K562 (cell line): ENCODE measurements at regions not wholly inside any gene's neighbourhood (a gene's known extent, or its start where the extent isn't known, plus 50 kb on each side); places are given as distances from the start of the nearest gene placed in this dataset.

Source experiments
- ATAC-seq: fragments of 200-7000 bp; cut with Tn5 transposase; 3 replicates; pipeline ENCODE4 v1.9.1; 2020; ENCODE audit warnings: moderate library complexity
- BruUV-seq: library from RNA; stranded (reverse); fragments of 400-500 nt; replicated peaks from 2 replicates; lab custom pipeline; 2021; lab: Mats Ljungman, UMichigan
- CTCF ChIA-PET: fragments of 300-600 bp; formaldehyde crosslinking; extraction: SDS; loops from one replicate; lab custom pipeline; 2021; ENCODE audit warnings: low intra/inter-chr PET ratio; lab: Yijun Ruan, JAX
- POLR2A ChIA-PET: fragments of 300-600, 350-650 bp; sonication (Branson Sonifier 250); formaldehyde crosslinking; extraction: SDS; loops from one replicate; lab custom pipeline; 2021; ENCODE audit warnings: antibody characterized with exemption, inconsistent platforms; lab: Yijun Ruan, JAX
- DNase-seq, 4 experiments: peaks; one replicate each; pipeline versions ENCODE4 v3.0.0 to v3.0.0-alpha.2; 2011 to 2018; ENCODE audit warnings: low spot score in 3 of 4, mixed read lengths in 3 of 4; ENCODE audit errors: extremely low read depth in 1 of 4
- FAIRE-seq: peaks from 2 replicates; lab custom pipeline; 2011; peaks lifted over from hg19 to GRCh38; lab: Jason Lieb, UNC
- H2AFZ ChIP-seq: 2 replicates; pipeline ENCODE4 v1.6.0; 2011; ENCODE audit warnings: low read depth, low read length, control low read depth, inconsistent platforms
- H3K27ac ChIP-seq: fragments of 200-600 bp; 3 replicates; pipeline ENCODE4 v1.8.0; 2011; ENCODE audit warnings: low read depth, mild to moderate bottlenecking, control low read depth, inconsistent platforms, low read length, moderate library complexity, mixed read lengths; ENCODE audit errors: extremely low read depth
- H3K27me3 ChIP-seq, 2 experiments: fragments of 300-600 bp in 1 of 2; 2 replicates in 1 of 2; 3 replicates in 1 of 2; pipeline versions ENCODE4 v1.6.0 to v1.8.0; 2011; ENCODE audit warnings: inconsistent platforms in 2 of 2, low read length in 2 of 2, mild to moderate bottlenecking in 1 of 2, mixed read lengths in 1 of 2, moderate library complexity in 1 of 2; ENCODE audit not compliant: control insufficient read depth in 2 of 2, insufficient read depth in 2 of 2
- H3K36me3 ChIP-seq: fragments of 300-600 bp; 3 replicates; pipeline ENCODE4 v1.8.0; 2011; ENCODE audit warnings: mild to moderate bottlenecking, low read length, inconsistent platforms; ENCODE audit not compliant: control insufficient read depth, insufficient read depth
- H3K4me1 ChIP-seq, 2 experiments: fragments of 200-600 bp in 1 of 2; replicated peaks in 1 of 2; 2 replicates in 1 of 2; 3 replicates in 1 of 2; pipeline versions ENCODE4 v1.5.1 to v1.8.0; 2011; ENCODE audit warnings: inconsistent platforms in 2 of 2, low read length in 2 of 2, mild to moderate bottlenecking in 1 of 2, mixed read lengths in 1 of 2, moderate library complexity in 1 of 2; ENCODE audit not compliant: control insufficient read depth in 2 of 2, insufficient read depth in 2 of 2
- H3K4me2 ChIP-seq: 2 replicates; pipeline ENCODE4 v1.6.1; 2011; ENCODE audit warnings: low read length, control low read depth, inconsistent platforms, mixed read lengths; ENCODE audit not compliant: insufficient read depth
- H3K4me3 ChIP-seq: fragments of 200-600 bp; sonication (generic), shearing (Covaris generic); 2 replicates; pipeline ENCODE4 v1.5.1; 2016; ENCODE audit warnings: control low read depth, inconsistent platforms
- H3K79me2 ChIP-seq: fragments of 200-600 bp; 3 replicates; pipeline ENCODE4 v1.8.0; 2011; ENCODE audit warnings: low read length, inconsistent platforms; ENCODE audit not compliant: control insufficient read depth, insufficient read depth
- H3K9ac ChIP-seq, 2 experiments: 2 replicates each; pipeline versions ENCODE4 v1.6.0 to v1.6.1; 2011; ENCODE audit warnings: low read depth in 2 of 2, low read length in 2 of 2, control low read depth in 1 of 2, inconsistent platforms in 1 of 2, mild to moderate bottlenecking in 1 of 2, mixed read lengths in 1 of 2; ENCODE audit not compliant: insufficient read depth in 1 of 2
- H3K9me1 ChIP-seq: one replicate; pipeline ENCODE4 v1.6.0; 2011; ENCODE audit warnings: inconsistent platforms, mild to moderate bottlenecking, low read length, moderate library complexity; ENCODE audit not compliant: control insufficient read depth, insufficient read depth
- H3K9me3 ChIP-seq: replicated peaks from 2 replicates; pipeline ENCODE4 v1.5.1; 2011; ENCODE audit warnings: low read depth, low read length, inconsistent platforms; ENCODE audit not compliant: control insufficient read depth, insufficient read depth
- H4K20me1 ChIP-seq: replicated peaks from 2 replicates; pipeline ENCODE4 v1.6.1; 2011; ENCODE audit warnings: low read length, inconsistent platforms, mixed read lengths; ENCODE audit not compliant: control insufficient read depth, insufficient read depth
- DNMT1 ChIP-seq: fragments of 450-650 bp; IDR thresholded peaks from 2 replicates; pipeline ENCODE4 v1.6.1; 2016; ENCODE audit warnings: antibody characterized with exemption, mild to moderate bottlenecking
- IRF2 ChIP-seq: sonication (generic); formaldehyde crosslinking; IDR thresholded peaks from 2 replicates; pipeline ENCODE4 v1.8.1; 2022; ENCODE audit warnings: mild to moderate bottlenecking, missing genetic modification reagents
- PHB2 ChIP-seq: fragments of 450-650 bp; IDR thresholded peaks from 2 replicates; pipeline ENCODE4 v1.6.1; 2017; ENCODE audit warnings: low read depth
- RAD21 ChIP-seq, 2 experiments: fragments of 250-450 bp in 1 of 2; fragments of 450-650 bp in 1 of 2; sonication (Bioruptor Pico) in 1 of 2; formaldehyde crosslinking in 1 of 2; IDR thresholded peaks in 1 of 2; conservative IDR thresholded peaks in 1 of 2; 2 replicates each; pipeline versions ENCODE4 v1.4.0 to v1.8.0; 2020 to 2022; ENCODE audit warnings: mild to moderate bottlenecking in 2 of 2, moderate library complexity in 1 of 2
- TAF9B ChIP-seq: fragments of 450-650 bp; IDR thresholded peaks from 2 replicates; pipeline ENCODE4 v1.6.1; 2018; ENCODE audit warnings: mild to moderate bottlenecking; ENCODE audit not compliant: partially characterized antibody
- ZBTB12 ChIP-seq: fragments of 250-450 bp; sonication (Bioruptor Pico); IDR thresholded peaks from 2 replicates; pipeline ENCODE4 v1.4.0; 2020
- WGBS: fragments of 100-300 bp; shearing (Covaris generic); methylation state at CpG from one replicate; pipeline ENCODE4 v1.1.6; 2016; ENCODE audit warnings: low coverage, mixed read lengths; ENCODE audit not compliant: insufficient coverage; ENCODE audit errors: missing lambda C conversion rate; 5-methylcytosine and 5-hydroxymethylcytosine counted together
- in situ Hi-C: fragments of 300-500 bp; cut with MboI; formaldehyde crosslinking; loops from 4 replicates; pipeline ENCODE4 v1.15.0; 2018; ENCODE audit warnings: inconsistent platforms, mixed read lengths
- intact Hi-C: fragments of 100-400 bp; cut with micrococcal nuclease; formaldehyde crosslinking; loops from 2 replicates; pipeline ENCODE4 v1.14.2; 2022
- TF ChIP-seq, protein P1 (sequence below): fragments of 250-450 bp; sonication (Bioruptor Pico); IDR thresholded peaks from 2 replicates; pipeline ENCODE4 v1.5.0; 2021

DNA sequence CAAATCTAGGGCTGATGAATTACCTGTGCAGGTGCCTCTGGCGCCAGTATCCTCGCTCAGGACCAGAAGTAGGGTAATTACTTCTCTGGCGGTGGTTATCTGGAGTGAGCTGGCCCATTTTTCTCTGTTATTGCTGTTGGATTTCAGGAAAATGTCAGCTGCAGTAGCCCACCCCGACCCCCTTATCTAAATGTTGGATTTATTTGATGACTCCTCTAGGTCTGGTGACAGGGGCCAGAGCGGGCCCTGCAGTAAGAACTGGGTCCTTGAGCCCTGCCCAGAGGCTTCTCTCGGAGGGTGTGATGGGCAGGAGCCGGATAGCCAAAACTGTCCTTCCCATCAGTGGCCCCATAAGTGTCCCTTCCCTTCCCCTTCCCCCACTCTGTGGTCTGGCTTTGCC is 384.3 kb downstream of the PTPRU start:
- H3K4me3 ChIP-seq = no peak overlapping the region
- DNase-seq = no peak
- H2AFZ ChIP-seq = no peak overlapping the region
- intact Hi-C loops = no loop called here
- H3K9me3 ChIP-seq = no peaks in the 10 kb centered on the region
- H3K79me2 ChIP-seq = no peaks in the 10 kb centered on the region
- TF ChIP-seq ZBTB12 (no peak), RAD21 (CRISPR knock-in tag; conservative IDR thresholded peaks at IDR 0.05 in 1 of 2, IDR thresholded peaks at IDR 0.05 in 1 of 2) (no peak), IRF2 (no peak), PHB2 (no peak), TAF9B (no peak), DNMT1 (no peak)
- TF ChIP-seq, protein P1, sequence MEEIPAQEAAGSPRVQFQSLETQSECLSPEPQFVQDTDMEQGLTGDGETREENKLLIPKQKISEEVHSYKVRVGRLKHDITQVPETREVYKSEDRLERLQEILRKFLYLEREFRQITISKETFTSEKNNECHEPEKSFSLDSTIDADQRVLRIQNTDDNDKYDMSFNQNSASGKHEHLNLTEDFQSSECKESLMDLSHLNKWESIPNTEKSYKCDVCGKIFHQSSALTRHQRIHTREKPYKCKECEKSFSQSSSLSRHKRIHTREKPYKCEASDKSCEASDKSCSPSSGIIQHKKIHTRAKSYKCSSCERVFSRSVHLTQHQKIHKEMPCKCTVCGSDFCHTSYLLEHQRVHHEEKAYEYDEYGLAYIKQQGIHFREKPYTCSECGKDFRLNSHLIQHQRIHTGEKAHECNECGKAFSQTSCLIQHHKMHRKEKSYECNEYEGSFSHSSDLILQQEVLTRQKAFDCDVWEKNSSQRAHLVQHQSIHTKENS (CRISPR knock-in tag) = no peak
- TF ChIP-seq, all 486 proteins: peak for 0
- FAIRE-seq (no peak), ATAC-seq (no peak)
- H3K4me1 ChIP-seq = no peaks in the 10 kb centered on the region
- in situ Hi-C loops = no loop called here
- no peak overlapping the region for H3K27ac ChIP-seq
- no peak overlapping the region for H3K9ac ChIP-seq
- H3K4me2 ChIP-seq = no peak overlapping the region
- H3K9me1 ChIP-seq = no peaks in the 10 kb centered on the region
- ChIA-PET CTCF (no interaction called here), POLR2A (no interaction called here)
- no peaks in the 10 kb centered on the region for H3K36me3 ChIP-seq
- 1% methylated on average over 7 of the region's 7 CpGs for whole genome bisulfite sequencing
- H4K20me1 ChIP-seq = no peaks in the 10 kb centered on the region
- H3K27me3 ChIP-seq = peaks cover 0 to 31% of the 10 kb centered on the region in 2 experiments; a peak in 3 of 5 replicates
- BruUV-seq = no TSS peak
